SJCRH30 (cell line): ENCODE measurements at regions not wholly inside any gene's neighbourhood (a gene's known extent, or its start where the extent isn't known, plus 50 kb on each side); places are given as distances from the start of the nearest gene placed in this dataset.
"Not testable (repeated sequence)": the region's sequence is repeated elsewhere in the genome, so short reads cannot be mapped to it uniquely, and the experiment has no call there.

Experiments
- DNase-seq, 2 experiments: peaks; one replicate each; pipeline ENCODE4 v3.0.0-alpha.2; 2015 to 2020
- H3K27ac ChIP-seq: fragments of 250-450 bp; sonication (Bioruptor Pico); 2 replicates; pipeline ENCODE4 v1.5.1; 2020; ENCODE audit warnings: mild to moderate bottlenecking, moderate library complexity
- H3K27me3 ChIP-seq: fragments of 250-450 bp; sonication (Bioruptor Pico); 2 replicates; pipeline ENCODE4 v1.5.1; 2020; ENCODE audit warnings: mild to moderate bottlenecking, moderate library complexity
- H3K36me3 ChIP-seq: fragments of 250-450 bp; sonication (Bioruptor Pico); 2 replicates; pipeline ENCODE4 v1.5.1; 2020; ENCODE audit warnings: mild to moderate bottlenecking, moderate library complexity
- H3K4me1 ChIP-seq: fragments of 250-450 bp; sonication (Bioruptor Pico); 2 replicates; pipeline ENCODE4 v1.5.1; 2020; ENCODE audit warnings: mild to moderate bottlenecking, moderate library complexity
- H3K4me3 ChIP-seq: fragments of 250-450 bp; sonication (Bioruptor Pico); 2 replicates; pipeline ENCODE4 v1.5.1; 2020; ENCODE audit warnings: mild to moderate bottlenecking, moderate library complexity
- H3K9me3 ChIP-seq: fragments of 250-450 bp; sonication (Bioruptor Pico); replicated peaks from 2 replicates; pipeline ENCODE4 v1.5.1; 2020; ENCODE audit warnings: mild to moderate bottlenecking, moderate library complexity

GRCh38 chr14:65975865-65976264 lies 510.3 kb upstream of the CCDC196 start:
- Histone ChIP-seq H3K4me1 (no peaks in the 10 kb centered on the region), H3K9me3 (no peaks in the 10 kb centered on the region), H3K27me3 (no peaks in the 10 kb centered on the region), H3K27ac (no peak overlapping the region), H3K36me3 (no peaks in the 10 kb centered on the region), H3K4me3 (no peak overlapping the region)
- DNase-seq, result no peak

- H3K36me3 ChIP-seq, result no peaks in the 10 kb centered on the region
- no peak for DNase-seq
- H3K27ac ChIP-seq, result no peak overlapping the region
- H3K9me3 ChIP-seq, result no peaks in the 10 kb centered on the region
- no peaks in the 10 kb centered on the region for H3K27me3 ChIP-seq
- no peaks in the 10 kb centered on the region for H3K4me1 ChIP-seq
- no peak overlapping the region for H3K4me3 ChIP-seq
Observed at GRCh38 chr14:65976761-65977404, 509.3 kb upstream of the CCDC196 start.

GRCh38 chr14:65981192-65981843 lies 504.9 kb upstream of the CCDC196 start:
- H3K4me3 ChIP-seq, result no peak overlapping the region

GRCh38 chr14:65986041-65986440 lies 500.1 kb upstream of the CCDC196 start:
- Histone ChIP-seq H3K36me3 (no peaks in the 10 kb centered on the region), H3K9me3 (no peaks in the 10 kb centered on the region), H3K4me3 (no peak overlapping the region), H3K4me1 (no peaks in the 10 kb centered on the region), H3K27ac (no peak overlapping the region), H3K27me3 (peaks cover 3% of the 10 kb centered on the region; the same call in 1 of the 2 replicates)
- DNase-seq, result no peak

More at GRCh38 chr14:65981192-65981843, 504.9 kb upstream of the CCDC196 start:
- Histone ChIP-seq H3K36me3 (no peaks in the 10 kb centered on the region), H3K27ac (no peak overlapping the region), H3K9me3 (no peaks in the 10 kb centered on the region), H3K4me1 (no peaks in the 10 kb centered on the region), H3K27me3 (peaks cover 3% of the 10 kb centered on the region; the same call in 1 of the 2 replicates)
- DNase-seq, result no peak

GRCh38 chr14:65989981-65990380 lies 496.2 kb upstream of the CCDC196 start:
- no peak for DNase-seq

GRCh38 chr14:65991104-65991503 lies 495.1 kb upstream of the CCDC196 start:
- no peaks in the 10 kb centered on the region for H3K4me1 ChIP-seq
- no peak overlapping the region for H3K4me3 ChIP-seq

More at GRCh38 chr14:65989981-65990380, 496.2 kb upstream of the CCDC196 start:
- no peaks in the 10 kb centered on the region for H3K36me3 ChIP-seq
- H3K4me3 ChIP-seq, result no peak overlapping the region
- H3K27ac ChIP-seq, result no peak overlapping the region
- no peaks in the 10 kb centered on the region for H3K9me3 ChIP-seq
- H3K4me1 ChIP-seq, result no peaks in the 10 kb centered on the region
- H3K27me3 ChIP-seq, result peaks cover 2% of the 10 kb centered on the region; the same call in 1 of the 2 replicates

GRCh38 chr14:65991935-65992334 lies 494.2 kb upstream of the CCDC196 start:
- H3K27ac ChIP-seq, H3K36me3 ChIP-seq, H3K9me3 ChIP-seq, H3K4me3 ChIP-seq, H3K4me1 ChIP-seq, DNase-seq, H3K27me3 ChIP-seq: not testable (repeated sequence)

More at GRCh38 chr14:65991104-65991503, 495.1 kb upstream of the CCDC196 start:
- H3K27ac ChIP-seq, result no peak overlapping the region
- DNase-seq, result no peak
- no peaks in the 10 kb centered on the region for H3K27me3 ChIP-seq
- H3K9me3 ChIP-seq, result no peaks in the 10 kb centered on the region
- no peaks in the 10 kb centered on the region for H3K36me3 ChIP-seq

- Histone ChIP-seq H3K4me1 (no peaks in the 10 kb centered on the region), H3K27ac (no peak overlapping the region), H3K27me3 (no peaks in the 10 kb centered on the region), H3K9me3 (no peaks in the 10 kb centered on the region), H3K36me3 (no peaks in the 10 kb centered on the region), H3K4me3 (no peak overlapping the region)
- no peak for DNase-seq
Observed at GRCh38 chr14:65993103-65993502, 493.1 kb upstream of the CCDC196 start.

GRCh38 chr14:65993996-65994395 lies 492.2 kb upstream of the CCDC196 start:
- no peak overlapping the region for H3K4me3 ChIP-seq
- H3K36me3 ChIP-seq, result no peaks in the 10 kb centered on the region
- DNase-seq, result no peak
- no peaks in the 10 kb centered on the region for H3K9me3 ChIP-seq
- H3K27ac ChIP-seq, result no peak overlapping the region
- H3K4me1 ChIP-seq, result no peaks in the 10 kb centered on the region
- no peaks in the 10 kb centered on the region for H3K27me3 ChIP-seq

- no peaks in the 10 kb centered on the region for H3K36me3 ChIP-seq
- no peaks in the 10 kb centered on the region for H3K27me3 ChIP-seq
- no peak overlapping the region for H3K4me3 ChIP-seq
- H3K27ac ChIP-seq, result no peak overlapping the region
- no peaks in the 10 kb centered on the region for H3K4me1 ChIP-seq
- no peak for DNase-seq
- H3K9me3 ChIP-seq, result no peaks in the 10 kb centered on the region
Observed at GRCh38 chr14:65997347-65997746, 488.8 kb upstream of the CCDC196 start.

GRCh38 chr14:65999865-66000264 lies 486.3 kb upstream of the CCDC196 start:
- no peak overlapping the region for H3K27ac ChIP-seq
- H3K4me3 ChIP-seq, result no peak overlapping the region
- H3K9me3 ChIP-seq, result no peaks in the 10 kb centered on the region
- H3K36me3 ChIP-seq, result no peaks in the 10 kb centered on the region
- no peak for DNase-seq
- H3K4me1 ChIP-seq, result no peaks in the 10 kb centered on the region
- H3K27me3 ChIP-seq, result no peaks in the 10 kb centered on the region

GRCh38 chr14:66000766-66001165 lies 485.4 kb upstream of the CCDC196 start:
- H3K4me1 ChIP-seq, result no peaks in the 10 kb centered on the region
- no peaks in the 10 kb centered on the region for H3K27me3 ChIP-seq
- no peak overlapping the region for H3K4me3 ChIP-seq
- H3K9me3 ChIP-seq, result no peaks in the 10 kb centered on the region
- no peaks in the 10 kb centered on the region for H3K36me3 ChIP-seq
- DNase-seq, result no peak
- no peak overlapping the region for H3K27ac ChIP-seq

GRCh38 chr14:66001356-66001755 lies 484.8 kb upstream of the CCDC196 start:
- Histone ChIP-seq H3K4me1 (no peaks in the 10 kb centered on the region), H3K27ac (no peak overlapping the region), H3K9me3 (no peaks in the 10 kb centered on the region), H3K4me3 (no peak overlapping the region), H3K27me3 (no peaks in the 10 kb centered on the region), H3K36me3 (no peaks in the 10 kb centered on the region)
- no peak for DNase-seq

- Histone ChIP-seq H3K27me3 (no peaks in the 10 kb centered on the region), H3K4me1 (no peaks in the 10 kb centered on the region)
- DNase-seq, result no peak
Observed at GRCh38 chr14:66003082-66003730, 483.0 kb upstream of the CCDC196 start.

GRCh38 chr14:66005900-66006434 lies 480.2 kb upstream of the CCDC196 start:
- no peaks in the 10 kb centered on the region for H3K36me3 ChIP-seq
- no peaks in the 10 kb centered on the region for H3K4me1 ChIP-seq
- H3K27me3 ChIP-seq, result no peaks in the 10 kb centered on the region
- H3K9me3 ChIP-seq, result no peaks in the 10 kb centered on the region
- H3K4me3 ChIP-seq, result no peak overlapping the region
- no peak for DNase-seq
- H3K27ac ChIP-seq, result no peak overlapping the region

More at GRCh38 chr14:66003082-66003730, 483.0 kb upstream of the CCDC196 start:
- H3K27ac ChIP-seq, result no peak overlapping the region
- no peak overlapping the region for H3K4me3 ChIP-seq
- H3K9me3 ChIP-seq, result no peaks in the 10 kb centered on the region
- H3K36me3 ChIP-seq, result no peaks in the 10 kb centered on the region
